ENCODE measurements at regions not wholly inside any gene's neighbourhood (a gene's known extent, or its start where the extent isn't known, plus 50 kb on each side); places are given as distances from the start of the nearest gene placed in this dataset.

DNA sequence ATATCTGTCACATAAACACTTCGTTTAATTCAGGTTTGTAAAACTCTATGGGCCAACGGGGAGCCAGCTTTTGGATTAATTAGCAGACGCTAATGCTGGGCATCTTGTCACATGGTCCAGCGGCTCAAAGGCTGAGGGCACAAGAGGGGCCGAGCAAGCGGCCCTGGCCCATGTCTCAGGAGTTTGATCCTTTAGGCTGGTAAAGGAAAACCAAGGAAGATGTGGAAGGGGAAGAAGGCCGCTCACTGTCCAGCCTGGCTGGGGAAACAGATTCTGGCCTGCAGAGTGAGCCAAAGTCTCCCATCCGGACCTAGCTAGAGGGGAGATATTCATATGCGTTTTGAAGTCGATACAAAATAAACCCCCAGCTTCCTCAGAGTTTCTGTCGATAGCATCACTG is 248.6 kb upstream of the SIX2 start:
- H3K36me3 ChIP-seq (ENCODE audit: insufficient read depth, low read depth, low read length), result no peaks in the 10 kb centered on the region
- H3K9me3 ChIP-seq (ENCODE audit: insufficient read depth, low read depth, low read length), result peaks cover 5% of the 10 kb centered on the region; the same call in 1 of the 2 replicates
- peak overlapping the region; percentile 20; the same call in 1 of the 2 replicates for H3K4me3 ChIP-seq (ENCODE audit: low read length)
- no peak overlapping the region for H3K27ac ChIP-seq (ENCODE audit: low read length)
- H3K4me1 ChIP-seq (ENCODE audit: insufficient read depth, low read length), result peaks cover 42% of the 10 kb centered on the region
- H3K27me3 ChIP-seq (ENCODE audit: insufficient read depth, low read length), result no peaks in the 10 kb centered on the region; the same call in 1 of the 2 replicates
- H3K9ac ChIP-seq (ENCODE audit: low read depth, low read length), result peak overlapping the region; percentile 6; the same call in 1 of the 2 replicates

DNA sequence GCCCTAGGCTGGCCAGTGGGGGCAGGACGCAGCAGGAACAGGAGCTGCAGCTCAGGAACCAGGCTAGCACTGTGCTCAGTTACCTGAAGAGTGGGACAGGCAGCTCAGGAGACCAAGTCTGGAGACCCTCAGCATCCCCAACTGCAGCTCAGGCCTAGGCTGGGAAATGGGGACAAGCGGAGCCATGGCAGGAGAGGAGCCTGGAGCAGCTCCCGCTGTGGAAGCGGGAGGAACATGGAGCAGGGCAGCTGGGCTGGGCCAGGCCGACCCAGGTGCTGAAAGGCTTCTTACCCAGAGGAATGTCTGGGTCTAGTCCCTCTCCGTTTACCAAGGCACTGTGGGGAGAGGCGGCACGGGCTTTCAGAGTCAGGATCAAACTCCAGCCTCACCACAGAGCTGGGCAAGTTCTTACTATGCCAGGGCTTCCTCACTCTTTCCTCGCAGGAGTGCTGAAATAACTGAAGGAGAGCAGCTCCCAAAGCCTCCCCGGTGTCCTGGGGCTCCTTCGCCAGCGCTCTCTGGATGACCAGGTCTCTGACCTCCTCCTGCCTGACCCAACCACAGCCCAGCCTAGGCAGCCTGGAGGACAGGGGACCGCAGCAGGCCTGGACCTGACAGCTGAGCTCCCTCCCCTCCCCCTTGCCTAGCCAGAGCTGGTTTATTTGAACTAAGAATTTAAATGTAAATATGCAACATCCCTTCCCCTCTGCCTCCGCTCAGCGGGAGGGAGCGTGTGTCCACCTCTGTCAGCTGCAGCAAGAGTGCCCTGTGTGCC is 247.8 kb upstream of the SIX2 start:
- H3K27me3 ChIP-seq (ENCODE audit: insufficient read depth, low read length), result no peaks in the 10 kb centered on the region; the same call in 1 of the 2 replicates
- no peaks in the 10 kb centered on the region for H3K36me3 ChIP-seq (ENCODE audit: insufficient read depth, low read depth, low read length)
- peaks cover 5% of the 10 kb centered on the region; the same call in 1 of the 2 replicates for H3K9me3 ChIP-seq (ENCODE audit: insufficient read depth, low read depth, low read length)
- peaks cover 42% of the 10 kb centered on the region for H3K4me1 ChIP-seq (ENCODE audit: insufficient read depth, low read length)
- H3K4me3 ChIP-seq (ENCODE audit: low read length), result peak overlapping the region; percentile 20; the same call in 1 of the 2 replicates
- H3K27ac ChIP-seq (ENCODE audit: low read length), result no peak overlapping the region
- H3K9ac ChIP-seq (ENCODE audit: low read depth, low read length), result no peak overlapping the region

DNA sequence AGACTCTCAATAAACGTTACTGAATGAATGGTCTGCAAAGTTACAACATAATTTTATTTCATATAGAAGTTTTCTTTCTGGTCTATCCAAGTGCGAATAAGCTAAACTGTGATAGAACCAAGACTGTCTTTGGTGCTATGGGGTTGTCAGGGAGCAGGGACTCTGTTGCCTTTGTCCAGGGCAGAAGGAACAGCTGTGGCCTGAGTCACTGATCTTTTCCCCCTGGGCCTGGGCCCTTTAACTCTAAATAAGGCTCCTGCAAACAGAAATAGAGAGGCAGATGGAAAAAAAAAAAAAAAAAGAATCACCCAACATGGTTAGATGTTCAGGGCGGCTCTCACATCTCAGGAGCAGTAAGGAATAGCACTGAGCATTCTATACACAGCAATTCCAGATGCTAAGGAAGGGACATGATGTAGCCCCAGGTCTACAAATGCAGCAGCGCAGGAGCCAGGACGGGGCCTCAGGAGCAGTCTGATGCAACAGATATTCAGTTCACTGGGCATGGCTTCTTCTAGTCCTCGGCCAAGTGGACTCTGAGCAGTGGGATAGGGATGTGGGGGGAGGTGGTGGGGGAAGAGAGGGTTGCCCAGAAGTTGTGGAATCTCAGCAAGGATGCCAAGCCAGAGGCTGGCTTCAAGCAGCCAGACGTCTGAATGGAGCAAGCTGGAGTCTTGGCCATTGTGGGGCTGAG is 247.1 kb upstream of the SIX2 start:
- Histone ChIP-seq H3K9me3 (ENCODE audit: insufficient read depth, low read depth, low read length) (peaks cover under 1% of the 10 kb centered on the region; the same call in 1 of the 2 replicates), H3K4me1 (ENCODE audit: insufficient read depth, low read length) (peaks cover 42% of the 10 kb centered on the region), H3K27me3 (ENCODE audit: insufficient read depth, low read length) (no peaks in the 10 kb centered on the region; the same call in 1 of the 2 replicates), H3K27ac (ENCODE audit: low read length) (no peak overlapping the region), H3K36me3 (ENCODE audit: insufficient read depth, low read depth, low read length) (no peaks in the 10 kb centered on the region), H3K4me3 (ENCODE audit: low read length) (no peak overlapping the region), H3K9ac (ENCODE audit: low read depth, low read length) (no peak overlapping the region)

DNA sequence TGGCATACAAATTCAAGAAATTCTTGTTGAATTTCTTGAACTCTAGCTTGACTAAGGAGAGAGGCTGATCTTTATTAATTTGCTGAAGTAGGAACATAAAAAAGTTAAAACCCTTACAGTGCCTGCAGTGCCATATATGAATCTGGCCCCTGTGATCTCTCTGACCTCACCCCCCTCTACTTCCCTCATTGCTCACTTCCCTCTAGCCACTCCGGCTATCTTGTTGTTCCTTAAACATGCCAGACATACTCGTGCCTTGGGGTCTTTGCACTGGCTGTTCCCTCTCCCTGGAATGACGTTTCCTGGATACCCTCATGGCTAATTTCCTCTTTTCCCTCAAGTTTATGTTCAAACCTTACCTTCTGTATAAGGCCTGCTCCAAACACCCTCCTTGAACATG is 246.3 kb upstream of the SIX2 start:
- H3K9me3 ChIP-seq (ENCODE audit: insufficient read depth, low read depth, low read length), result no peaks in the 10 kb centered on the region
- H3K4me3 ChIP-seq (ENCODE audit: low read length), result no peak overlapping the region
- H3K27me3 ChIP-seq (ENCODE audit: insufficient read depth, low read length), result no peaks in the 10 kb centered on the region; the same call in 1 of the 2 replicates
- no peak overlapping the region for H3K9ac ChIP-seq (ENCODE audit: low read depth, low read length)
- H3K4me1 ChIP-seq (ENCODE audit: insufficient read depth, low read length), result peaks cover 42% of the 10 kb centered on the region
- H3K27ac ChIP-seq (ENCODE audit: low read length), result no peak overlapping the region
- H3K36me3 ChIP-seq (ENCODE audit: insufficient read depth, low read depth, low read length), result no peaks in the 10 kb centered on the region

DNA sequence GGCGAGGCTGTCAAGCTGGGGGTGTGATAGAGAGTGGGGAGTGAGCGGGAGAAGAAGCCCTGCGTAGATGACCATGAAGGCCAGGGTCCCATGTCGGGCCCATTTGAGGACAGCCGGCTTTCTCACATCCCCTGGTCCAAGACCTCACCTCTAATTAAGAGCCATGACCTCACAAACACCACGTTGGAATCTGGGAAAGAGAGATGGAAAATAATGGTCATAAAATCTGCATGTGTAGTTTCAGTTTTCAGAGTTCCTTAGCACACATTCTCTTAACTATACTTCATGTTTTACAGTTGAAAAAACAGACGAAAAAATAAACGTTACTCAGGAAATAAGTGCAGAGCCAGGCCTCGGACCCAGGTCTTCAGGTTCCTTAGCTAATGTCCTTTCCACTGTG is 244.8 kb upstream of the SIX2 start:
- Histone ChIP-seq H3K27ac (ENCODE audit: low read length) (no peak overlapping the region), H3K27me3 (ENCODE audit: insufficient read depth, low read length) (no peaks in the 10 kb centered on the region; the same call in 1 of the 2 replicates), H3K9me3 (ENCODE audit: insufficient read depth, low read depth, low read length) (no peaks in the 10 kb centered on the region), H3K36me3 (ENCODE audit: insufficient read depth, low read depth, low read length) (no peaks in the 10 kb centered on the region), H3K4me3 (ENCODE audit: low read length) (no peak overlapping the region), H3K9ac (ENCODE audit: low read depth, low read length) (no peak overlapping the region), H3K4me1 (ENCODE audit: insufficient read depth, low read length) (peaks cover 28% of the 10 kb centered on the region)

DNA sequence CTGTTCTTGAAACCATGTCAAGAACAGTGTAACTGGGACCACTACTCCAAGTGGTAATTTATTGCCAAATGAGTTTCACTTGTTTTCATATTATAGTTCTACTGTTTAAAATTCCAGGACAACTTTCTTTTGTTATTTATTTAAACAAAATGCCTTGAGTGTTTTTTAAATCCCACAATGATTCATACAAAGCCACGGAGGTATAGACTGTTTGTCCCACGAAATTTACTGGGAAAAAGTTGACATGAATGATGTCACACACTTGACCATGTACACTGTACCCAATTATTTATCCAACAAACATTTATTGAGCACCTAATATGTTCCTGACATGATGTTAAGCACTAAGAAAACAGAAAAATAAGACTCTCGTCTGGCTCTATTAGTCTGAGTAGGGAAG is 243.9 kb upstream of the SIX2 start:
- Histone ChIP-seq H3K4me3 (ENCODE audit: low read length) (no peak overlapping the region), H3K4me1 (ENCODE audit: insufficient read depth, low read length) (peaks cover 23% of the 10 kb centered on the region), H3K9me3 (ENCODE audit: insufficient read depth, low read depth, low read length) (no peaks in the 10 kb centered on the region), H3K9ac (ENCODE audit: low read depth, low read length) (no peak overlapping the region), H3K36me3 (ENCODE audit: insufficient read depth, low read depth, low read length) (no peaks in the 10 kb centered on the region), H3K27me3 (ENCODE audit: insufficient read depth, low read length) (no peaks in the 10 kb centered on the region), H3K27ac (ENCODE audit: low read length) (no peak overlapping the region)

DNA sequence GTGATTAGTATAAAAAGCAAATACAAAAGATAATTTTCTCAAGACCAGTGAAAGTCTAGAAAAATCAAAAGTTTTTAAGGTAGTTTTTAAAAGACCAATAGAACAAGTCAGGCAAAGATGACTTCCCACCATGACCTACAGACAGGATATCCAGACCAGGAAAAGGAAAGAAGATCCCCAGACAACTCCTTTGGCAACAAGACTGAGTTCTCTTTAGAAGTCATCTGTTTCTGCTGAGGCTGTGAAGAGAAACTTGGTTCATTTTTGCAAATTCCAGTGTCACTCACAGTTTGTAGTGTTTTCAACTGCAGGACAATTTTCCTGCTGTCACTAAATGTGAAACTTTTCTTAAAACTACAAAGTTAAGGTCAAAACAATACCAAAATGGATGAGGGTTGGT is 240.9 kb upstream of the SIX2 start:
- H3K36me3 ChIP-seq (ENCODE audit: insufficient read depth, low read depth, low read length), result no peaks in the 10 kb centered on the region
- no peak overlapping the region for H3K9ac ChIP-seq (ENCODE audit: low read depth, low read length)

DNA sequence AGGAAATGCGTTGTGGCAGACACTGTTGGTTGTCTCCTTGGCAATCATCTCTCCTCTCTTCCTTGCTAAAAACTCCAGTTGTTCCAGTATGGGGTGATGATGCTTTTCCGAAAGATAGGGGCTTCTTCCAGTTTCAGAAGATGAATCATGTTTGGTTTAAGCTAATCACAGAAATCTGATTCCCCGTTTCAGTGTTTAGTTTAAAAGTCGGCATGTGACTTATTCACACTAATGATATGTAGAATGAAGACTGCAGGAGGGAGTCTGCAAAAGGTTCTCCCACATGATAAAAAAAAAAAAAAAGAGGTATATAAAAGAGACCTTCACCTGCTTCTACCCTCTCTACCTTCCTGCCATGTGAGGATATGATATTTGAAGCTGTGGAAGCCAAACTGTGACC is 239.0 kb upstream of the SIX2 start:
- no peak overlapping the region for H3K27ac ChIP-seq (ENCODE audit: low read length)
- no peak overlapping the region for H3K9ac ChIP-seq (ENCODE audit: low read depth, low read length)
- H3K27me3 ChIP-seq (ENCODE audit: insufficient read depth, low read length), result no peaks in the 10 kb centered on the region
- no peaks in the 10 kb centered on the region for H3K36me3 ChIP-seq (ENCODE audit: insufficient read depth, low read depth, low read length)
- H3K4me3 ChIP-seq (ENCODE audit: low read length), result no peak overlapping the region
- no peaks in the 10 kb centered on the region for H3K9me3 ChIP-seq (ENCODE audit: insufficient read depth, low read depth, low read length)
- H3K4me1 ChIP-seq (ENCODE audit: insufficient read depth, low read length), result 0 out of 2 replicates have a peak, but pooled peaks cover 4% of the 10 kb centered on the region

More for the DNA sequence above, 240.9 kb upstream of the SIX2 start:
- H3K9me3 ChIP-seq (ENCODE audit: insufficient read depth, low read depth, low read length), result no peaks in the 10 kb centered on the region
- H3K27me3 ChIP-seq (ENCODE audit: insufficient read depth, low read length), result no peaks in the 10 kb centered on the region
- H3K4me3 ChIP-seq (ENCODE audit: low read length), result no peak overlapping the region
- H3K27ac ChIP-seq (ENCODE audit: low read length), result no peak overlapping the region
- 0 out of 2 replicates have a peak, but pooled peaks cover 4% of the 10 kb centered on the region for H3K4me1 ChIP-seq (ENCODE audit: insufficient read depth, low read length)

DNA sequence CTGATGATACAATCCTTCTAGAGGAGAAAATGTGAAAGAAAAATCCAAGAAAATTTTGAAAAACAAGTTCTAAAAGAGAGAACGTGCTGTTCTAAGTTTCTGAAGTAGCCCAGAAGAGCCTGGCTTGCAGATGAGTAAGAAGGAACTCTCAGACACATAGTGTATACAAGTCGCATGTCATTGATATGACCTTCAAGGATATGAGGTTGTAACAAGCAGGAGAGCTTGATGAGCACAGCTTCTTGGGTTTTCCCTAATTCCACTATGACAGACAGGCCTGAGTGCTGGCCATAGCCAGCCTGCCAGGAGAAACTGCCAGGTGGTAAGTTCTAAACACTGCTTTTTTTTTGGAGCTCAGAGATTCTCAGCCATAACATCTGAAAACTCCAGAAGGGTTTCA is 235.7 kb upstream of the SIX2 start:
- Histone ChIP-seq H3K9me3 (ENCODE audit: insufficient read depth, low read depth, low read length) (no peaks in the 10 kb centered on the region), H3K27ac (ENCODE audit: low read length) (no peak overlapping the region), H3K27me3 (ENCODE audit: insufficient read depth, low read length) (no peaks in the 10 kb centered on the region), H3K9ac (ENCODE audit: low read depth, low read length) (no peak overlapping the region), H3K4me3 (ENCODE audit: low read length) (no peak overlapping the region), H3K36me3 (ENCODE audit: insufficient read depth, low read depth, low read length) (no peaks in the 10 kb centered on the region), H3K4me1 (ENCODE audit: insufficient read depth, low read length) (peaks cover 4% of the 10 kb centered on the region; the same call in 1 of the 2 replicates)

DNA sequence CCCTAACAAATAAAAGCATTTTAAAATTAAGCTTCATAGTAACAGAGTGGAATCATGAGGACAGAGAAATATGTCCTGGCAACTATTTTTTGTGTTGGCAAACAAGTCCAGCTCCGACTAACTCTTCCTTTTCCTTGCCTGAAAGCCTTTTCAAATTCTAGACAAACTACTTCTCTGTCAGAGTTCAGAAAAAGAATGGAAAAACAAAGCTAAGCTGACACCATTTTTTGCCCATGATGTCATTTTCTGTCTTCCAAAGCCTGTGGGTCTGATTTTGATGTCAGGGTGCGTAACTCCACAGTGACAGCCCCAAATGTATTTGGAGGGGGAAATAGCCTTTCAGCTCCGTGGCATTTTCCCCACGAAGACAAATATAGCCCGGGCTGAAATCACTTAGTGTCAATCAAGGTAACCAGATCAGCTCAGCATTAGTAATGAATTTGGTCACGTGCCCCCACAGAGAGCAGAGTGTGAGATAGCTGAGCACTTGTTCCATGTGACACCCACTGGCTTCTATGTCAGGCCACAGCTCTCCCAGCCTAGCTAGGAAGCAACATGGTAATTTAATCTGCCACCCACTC is 233.0 kb upstream of the SIX2 start:
- no peak overlapping the region for H3K27ac ChIP-seq (ENCODE audit: low read length)

DNA sequence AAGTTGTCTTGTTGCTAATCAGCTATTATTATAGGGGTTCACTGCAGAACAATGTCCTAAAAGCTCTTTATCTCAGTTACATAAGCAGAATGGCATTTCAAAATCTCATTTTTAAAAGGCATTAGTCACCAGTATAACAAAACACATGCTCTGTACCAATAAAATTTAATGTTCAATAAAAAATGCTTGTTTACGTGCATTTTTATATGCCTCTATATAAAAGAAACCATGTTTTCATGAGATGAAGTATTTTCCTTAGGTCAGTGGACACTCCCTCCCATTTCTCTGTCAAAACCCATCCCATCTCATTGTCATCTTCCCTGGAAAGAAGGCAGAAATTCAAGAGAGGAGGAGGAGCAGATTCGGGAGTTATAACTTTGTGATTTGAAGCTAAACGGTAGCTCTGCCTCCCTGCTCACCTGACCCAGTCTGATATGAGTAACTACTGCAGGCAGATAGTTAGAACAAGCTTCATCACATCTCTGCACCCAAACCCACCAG is 231.9 kb upstream of the SIX2 start:
- no peak overlapping the region for H3K27ac ChIP-seq (ENCODE audit: low read length)
- no peaks in the 10 kb centered on the region for H3K27me3 ChIP-seq (ENCODE audit: insufficient read depth, low read length)
- no peaks in the 10 kb centered on the region; the same call in 1 of the 2 replicates for H3K4me1 ChIP-seq (ENCODE audit: insufficient read depth, low read length)
- no peak overlapping the region for H3K4me3 ChIP-seq (ENCODE audit: low read length)
- no peaks in the 10 kb centered on the region for H3K9me3 ChIP-seq (ENCODE audit: insufficient read depth, low read depth, low read length)
- no peaks in the 10 kb centered on the region for H3K36me3 ChIP-seq (ENCODE audit: insufficient read depth, low read depth, low read length)
- H3K9ac ChIP-seq (ENCODE audit: low read depth, low read length), result no peak overlapping the region

More for the DNA sequence above, 233.0 kb upstream of the SIX2 start:
- H3K36me3 ChIP-seq (ENCODE audit: insufficient read depth, low read depth, low read length), result no peaks in the 10 kb centered on the region
- no peak overlapping the region for H3K4me3 ChIP-seq (ENCODE audit: low read length)
- no peaks in the 10 kb centered on the region for H3K9me3 ChIP-seq (ENCODE audit: insufficient read depth, low read depth, low read length)
- no peak overlapping the region for H3K9ac ChIP-seq (ENCODE audit: low read depth, low read length)
- H3K27me3 ChIP-seq (ENCODE audit: insufficient read depth, low read length), result no peaks in the 10 kb centered on the region
- H3K4me1 ChIP-seq (ENCODE audit: insufficient read depth, low read length), result no peaks in the 10 kb centered on the region; the same call in 1 of the 2 replicates

All from iPS-20b (cell line).